Endometrium (tissue), 2 donors: ENCODE measurements at regions not wholly inside any gene's neighbourhood (a gene's known extent, or its start where the extent isn't known, plus 50 kb on each side); places are given as distances from the start of the nearest gene placed in this dataset.
"Not testable (repeated sequence)": the region's sequence is repeated elsewhere in the genome, so short reads cannot be mapped to it uniquely, and the experiment has no call there.

Experiments used
- FAIRE-seq: peaks from 2 replicates; lab custom pipeline; 2012; peaks lifted over from hg19 to GRCh38; lab: Jason Lieb, UNC
- donor health status: control.
- donor health status: control.

GRCh38 chr2:44051593-44052347 is 56.0 kb upstream of the LRPPRC start:
- no peak for FAIRE-seq

DNA sequence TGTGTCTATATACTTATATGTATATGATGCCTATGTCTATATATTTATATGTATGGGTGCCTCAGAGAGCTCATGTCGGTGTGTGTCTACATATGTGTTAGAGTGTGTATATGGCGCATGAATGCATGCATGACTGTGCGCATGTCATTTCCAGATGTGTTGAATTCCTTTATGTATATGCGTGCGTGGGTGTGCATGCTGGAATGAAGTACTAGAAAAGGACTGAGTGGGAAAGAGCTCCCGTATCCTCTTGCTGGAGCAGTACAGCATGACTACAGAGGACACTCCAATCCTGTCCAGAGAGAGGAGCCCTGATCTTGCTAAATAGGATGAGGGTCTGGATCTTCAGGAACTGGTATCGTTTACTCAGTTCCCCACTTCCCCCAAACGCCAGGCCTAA is 56.8 kb upstream of the LRPPRC start:
- FAIRE-seq: no peak

GRCh38 chr2:44053052-44053451 is 57.3 kb upstream of the LRPPRC start:
- no peak for FAIRE-seq

DNA sequence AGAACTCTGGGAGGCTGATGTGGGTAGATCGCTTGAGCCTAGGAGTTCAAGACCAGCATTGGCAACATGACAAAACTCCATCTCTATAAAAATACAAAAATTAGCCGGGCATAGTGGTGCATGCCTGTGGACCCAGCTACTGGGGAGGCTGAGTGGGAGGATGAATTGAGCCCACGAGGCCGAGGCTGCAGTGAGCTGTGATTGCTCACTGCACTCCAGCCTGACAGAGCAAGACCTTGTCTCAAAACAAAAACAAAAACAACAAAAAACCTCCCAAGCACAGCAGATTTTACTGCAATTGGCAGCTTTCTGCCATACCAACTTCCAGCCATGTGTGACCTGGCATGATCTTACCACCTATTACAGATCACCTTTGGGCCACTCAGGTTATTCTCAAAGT is 57.7 kb upstream of the LRPPRC start:
- no peak for FAIRE-seq

GRCh38 chr2:44055229-44055628 is 59.4 kb upstream of the LRPPRC start:
- no peak for FAIRE-seq

DNA sequence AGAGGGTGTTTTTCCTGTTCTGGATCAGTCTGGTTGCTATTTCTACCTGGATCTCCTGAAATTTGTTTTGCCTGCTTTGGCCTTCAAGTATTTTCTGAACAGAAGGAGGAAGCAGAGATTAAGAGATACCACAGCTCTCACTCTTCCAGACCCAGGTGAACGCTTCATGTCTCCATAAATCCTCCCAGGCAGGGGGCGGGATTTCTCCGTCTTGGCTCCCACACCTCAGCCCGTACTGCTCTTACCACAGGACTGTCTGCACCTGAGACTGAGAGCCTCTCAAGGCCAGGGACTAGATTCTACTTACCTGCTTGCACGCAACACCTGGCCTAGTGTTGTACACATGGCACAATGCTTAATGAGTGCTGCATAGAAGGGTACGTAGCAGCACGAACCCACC is 59.9 kb upstream of the LRPPRC start:
- no peak for FAIRE-seq

DNA sequence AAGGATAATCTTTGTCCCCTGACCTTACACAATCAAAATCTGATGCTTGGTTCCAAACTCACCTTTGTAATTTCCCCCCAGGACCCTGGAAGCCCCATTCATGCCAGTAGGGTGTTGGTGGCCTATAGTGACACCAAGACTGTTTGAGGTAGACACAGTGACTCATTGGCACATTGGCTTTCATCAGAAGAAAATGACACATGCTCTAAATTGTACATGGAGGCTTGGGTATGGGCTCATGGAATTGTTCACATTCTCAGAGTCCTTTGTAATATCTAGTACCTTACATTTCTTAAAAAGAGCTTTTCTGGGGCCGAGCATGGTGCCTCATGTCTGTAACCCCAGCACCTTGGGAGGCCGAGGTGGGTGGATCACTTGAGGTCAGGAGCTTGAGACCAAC is 61.2 kb upstream of the LRPPRC start:
- FAIRE-seq: no peak

DNA sequence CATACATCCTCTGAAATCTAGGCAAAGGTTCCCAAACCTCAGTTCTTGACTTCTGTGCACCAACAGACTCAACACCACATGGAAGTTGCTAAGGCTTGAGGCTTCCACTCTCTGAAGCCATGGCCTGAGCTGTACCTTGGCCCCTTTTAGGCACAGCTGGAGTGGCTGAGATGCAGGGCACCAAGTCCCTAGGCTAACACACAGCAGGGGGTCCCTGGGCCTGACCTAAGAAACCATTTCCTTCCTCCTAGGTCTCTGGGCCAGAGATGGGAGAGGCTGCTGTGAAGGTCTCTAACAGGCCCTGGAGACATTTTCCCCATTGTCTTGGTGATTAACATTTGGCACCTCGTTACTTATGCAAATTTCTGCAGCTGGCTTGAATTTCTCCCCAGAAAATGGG is 64.5 kb upstream of the LRPPRC start:
- FAIRE-seq: not testable (repeated sequence)

GRCh38 chr2:44060990-44061389 is 65.2 kb upstream of the LRPPRC start:
- no peak for FAIRE-seq

DNA sequence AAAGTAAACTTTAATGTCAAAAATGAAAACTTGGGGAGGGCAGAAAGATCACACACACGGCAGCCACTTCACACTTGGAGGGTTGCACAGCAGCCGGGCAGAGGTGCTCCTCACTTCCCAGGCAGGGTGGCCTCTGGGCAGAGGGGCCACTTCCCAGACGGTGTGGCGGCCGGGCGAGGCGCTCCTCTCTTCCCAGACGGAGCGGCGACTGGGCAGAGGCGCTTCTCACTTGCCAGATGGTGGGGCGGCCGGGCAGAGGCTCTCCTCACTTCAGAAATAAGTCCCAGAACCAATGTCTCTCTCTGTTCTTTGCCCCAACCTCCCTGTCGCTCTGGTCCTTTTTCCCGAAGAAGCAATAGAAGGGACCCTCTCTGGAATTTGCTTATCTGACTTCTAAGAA is 65.7 kb upstream of the LRPPRC start:
- FAIRE-seq: no peak

DNA sequence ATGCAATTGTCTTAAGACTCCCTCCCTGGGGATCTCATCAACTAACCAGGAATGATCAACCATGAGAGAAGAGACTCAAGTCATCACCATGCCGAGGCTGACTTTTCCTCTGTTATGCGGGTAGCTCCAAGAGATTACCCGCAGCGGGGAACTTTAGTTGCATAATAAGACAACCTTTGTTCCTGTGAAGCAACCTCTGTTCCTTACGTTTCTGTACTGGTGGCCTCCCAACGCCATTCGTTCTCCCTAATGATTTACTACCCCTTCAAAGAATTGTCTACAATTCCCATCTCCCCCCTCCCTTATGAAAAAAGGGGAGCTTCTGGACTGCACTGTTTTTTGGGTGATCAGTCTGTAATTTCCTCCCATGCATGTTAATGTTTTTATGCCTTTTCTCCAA is 66.1 kb upstream of the LRPPRC start:
- no peak for FAIRE-seq

DNA sequence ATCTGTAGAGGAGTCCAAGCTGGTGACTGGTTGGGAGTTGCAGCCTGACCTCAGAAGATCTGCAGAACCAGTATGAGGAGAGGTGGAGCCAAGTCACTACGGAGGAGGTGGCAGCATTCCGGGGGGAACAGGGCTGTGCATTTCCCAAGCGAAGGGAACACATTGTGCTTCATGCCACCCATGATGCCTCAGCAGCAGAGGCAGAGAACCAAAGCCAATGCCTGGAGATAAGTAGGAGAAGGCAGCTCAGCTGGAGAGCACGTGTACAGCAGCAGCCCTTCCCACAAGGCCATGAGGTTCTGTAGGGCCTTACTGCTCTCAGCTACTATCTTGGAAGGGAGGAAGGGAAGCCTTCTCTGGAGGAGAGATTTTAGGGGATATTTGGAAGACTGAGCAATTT is 67.2 kb upstream of the LRPPRC start:
- no peak for FAIRE-seq

GRCh38 chr2:44064281-44064680 is 68.5 kb upstream of the LRPPRC start:
- not testable (repeated sequence) for FAIRE-seq

GRCh38 chr2:44067012-44067790 is 71.4 kb upstream of the LRPPRC start:
- FAIRE-seq: not testable (repeated sequence)

GRCh38 chr2:44067791-44068181 is 72.0 kb upstream of the LRPPRC start:
- FAIRE-seq: not testable (repeated sequence)

GRCh38 chr2:44071454-44072046 is 75.8 kb upstream of the LRPPRC start:
- no peak for FAIRE-seq

- not testable (repeated sequence) for FAIRE-seq
Measured at GRCh38 chr2:44073667-44074066, 77.9 kb upstream of the LRPPRC start.

DNA sequence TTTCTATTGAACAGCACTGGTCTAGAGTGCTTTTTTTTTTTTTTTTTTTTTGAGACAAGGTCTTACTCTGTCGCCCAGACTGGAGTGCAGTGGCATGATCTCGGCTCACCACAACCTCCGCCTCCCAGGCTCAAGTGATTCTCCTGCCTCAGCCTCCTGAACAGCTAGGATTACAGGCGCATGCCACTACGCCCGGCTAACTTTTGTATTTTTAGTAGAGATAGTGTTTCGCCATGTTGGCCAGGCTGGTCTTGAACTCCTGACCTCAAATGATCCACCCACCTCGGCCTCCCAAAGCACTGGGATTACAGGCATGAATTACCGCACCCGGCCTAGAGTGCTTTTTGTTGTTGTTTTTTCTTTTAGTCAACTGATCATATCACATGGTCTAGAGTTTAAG is 79.0 kb upstream of the LRPPRC start:
- FAIRE-seq: not testable (repeated sequence)

- no peak for FAIRE-seq
Measured at GRCh38 chr2:44075541-44075940, 79.8 kb upstream of the LRPPRC start.

DNA sequence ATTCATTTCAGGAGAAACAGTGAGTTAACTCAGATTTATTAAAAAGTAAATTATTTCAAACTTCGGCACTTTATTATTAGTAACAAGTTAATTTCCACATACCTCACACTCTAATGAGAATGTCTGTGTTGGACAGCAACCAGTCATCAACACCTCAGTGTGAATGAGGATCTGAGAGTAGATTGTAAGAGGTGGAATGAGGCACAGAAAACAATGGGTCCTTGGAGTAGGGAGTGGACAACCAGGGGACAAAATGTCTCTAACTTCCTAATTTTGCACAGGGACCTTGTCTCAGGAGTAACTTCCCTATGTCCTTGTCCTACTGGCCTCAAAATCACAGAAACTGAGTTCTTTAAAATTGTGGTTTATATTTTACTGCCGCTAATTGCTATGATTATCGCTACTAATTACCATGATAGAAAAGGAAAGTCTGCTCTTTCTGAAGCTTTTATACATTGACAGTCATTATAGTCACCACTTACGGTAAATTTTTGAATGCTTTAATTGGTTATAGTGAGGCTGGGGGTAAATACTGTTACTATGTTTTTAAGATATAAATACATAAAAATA is 82.2 kb upstream of the LRPPRC start:
- no peak for FAIRE-seq

DNA sequence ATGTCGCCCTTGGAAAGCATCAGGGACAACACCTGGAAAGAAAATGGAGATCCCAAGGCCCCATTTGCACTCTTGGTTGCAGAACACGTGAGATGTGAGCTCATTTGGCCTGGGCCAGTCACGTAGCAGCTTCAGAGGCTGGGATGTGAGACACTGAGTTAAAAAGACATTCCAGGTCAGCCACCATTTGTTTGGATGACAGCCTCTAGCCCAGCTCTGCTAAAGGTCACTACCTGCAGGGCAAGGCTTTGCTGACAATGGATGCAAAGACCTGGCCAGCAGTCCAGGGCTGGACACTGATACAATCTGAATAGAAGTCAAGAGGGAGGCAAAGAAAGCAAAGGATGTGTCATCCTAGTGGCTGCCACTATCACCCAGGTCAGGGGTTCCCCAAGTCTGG is 83.9 kb upstream of the LRPPRC start:
- FAIRE-seq: no peak

GRCh38 chr2:44083054-44083453 is 85.6 kb upstream of the PPM1B start:
- FAIRE-seq: no peak

DNA sequence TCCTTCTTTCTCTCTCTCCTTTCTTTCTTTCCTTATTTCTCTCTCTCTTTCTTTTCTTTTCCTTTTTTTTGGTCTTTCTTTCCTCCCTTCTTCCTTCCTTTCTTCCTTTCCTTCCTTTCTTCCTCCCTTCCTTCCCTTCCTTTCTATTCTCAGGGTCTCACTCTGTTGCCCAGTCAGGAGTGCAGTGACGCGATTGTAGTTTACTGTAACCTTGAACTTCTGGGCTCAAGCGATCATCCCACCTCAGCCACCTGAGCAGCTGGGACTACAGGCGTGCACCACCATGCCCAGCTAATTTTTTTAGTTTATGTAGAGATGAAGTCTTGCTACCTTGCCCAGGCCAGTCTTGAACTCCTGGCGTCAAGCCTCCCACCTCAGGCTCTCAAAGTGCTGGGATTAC is 83.8 kb upstream of the PPM1B start:
- no peak for FAIRE-seq
